ENCODE measurements at regions not wholly inside any gene's neighbourhood (a gene's known extent, or its start where the extent isn't known, plus 50 kb on each side); places are given as distances from the start of the nearest gene placed in this dataset.

DNA sequence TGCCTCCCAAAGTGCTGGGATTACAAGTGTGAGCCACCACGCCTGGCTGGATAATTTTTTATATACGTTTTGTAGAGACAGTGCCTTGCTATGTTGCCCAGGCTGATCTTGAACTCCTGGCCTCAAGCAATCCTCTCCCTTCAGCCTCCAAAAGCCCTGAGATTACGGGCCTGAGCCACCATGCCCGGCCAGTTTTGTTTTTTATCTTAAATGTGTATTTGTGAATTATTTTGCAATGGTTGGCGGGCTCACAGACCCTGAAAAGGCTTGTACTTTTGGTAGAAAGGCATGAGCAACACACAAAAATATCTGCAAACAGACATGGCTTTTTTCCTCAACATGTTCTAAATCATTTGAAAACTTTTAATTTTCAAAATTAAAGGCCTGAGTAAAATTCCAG, 73.4 kb upstream of the TMEM18 start:
- DNase-seq, result no peak

DNA sequence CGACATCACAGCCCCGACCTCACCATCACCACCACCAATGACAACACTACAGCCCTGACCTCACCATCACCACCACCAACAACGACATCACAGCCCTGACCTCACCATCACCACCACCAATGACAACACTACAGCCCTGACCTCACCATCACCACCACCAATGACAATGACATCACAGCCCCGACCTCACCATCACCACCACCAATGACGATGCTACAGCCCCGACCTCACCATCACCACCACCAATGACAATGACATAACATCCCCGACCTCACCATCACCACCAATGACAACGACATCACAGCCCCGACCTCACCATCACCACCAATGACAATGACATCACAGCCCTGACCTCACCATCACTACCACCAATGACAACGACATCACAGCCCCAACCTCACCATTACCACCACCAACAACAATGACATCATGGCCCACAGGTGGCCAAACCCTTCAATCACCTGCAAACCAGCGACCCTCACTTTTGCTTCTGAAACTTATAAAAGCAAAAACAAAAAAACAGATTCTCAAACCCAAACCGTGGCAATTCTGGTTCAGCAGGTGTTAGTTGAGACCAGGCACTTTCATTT, 70.7 kb upstream of the TMEM18 start:
- DNase-seq, result no peak

DNA sequence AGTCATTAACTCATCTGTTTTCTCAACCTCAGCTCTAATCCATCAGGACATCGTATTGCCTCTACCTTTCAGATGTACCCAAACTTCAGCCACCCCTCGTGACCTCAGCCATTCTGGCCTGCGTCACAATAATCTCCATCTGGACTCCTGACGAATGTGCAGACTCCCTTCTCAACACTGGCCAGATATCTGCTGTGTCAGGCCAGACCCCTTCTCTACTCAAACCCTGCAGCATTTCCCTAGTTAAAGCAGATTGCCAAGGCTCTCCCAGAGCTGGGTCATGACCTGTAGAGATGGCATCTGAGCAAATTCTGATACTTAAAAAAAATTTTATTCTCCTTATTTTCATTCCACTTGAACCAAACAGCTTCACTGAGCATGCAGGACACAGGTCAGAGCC, 69.5 kb upstream of the TMEM18 start:
- no peak for DNase-seq

DNA sequence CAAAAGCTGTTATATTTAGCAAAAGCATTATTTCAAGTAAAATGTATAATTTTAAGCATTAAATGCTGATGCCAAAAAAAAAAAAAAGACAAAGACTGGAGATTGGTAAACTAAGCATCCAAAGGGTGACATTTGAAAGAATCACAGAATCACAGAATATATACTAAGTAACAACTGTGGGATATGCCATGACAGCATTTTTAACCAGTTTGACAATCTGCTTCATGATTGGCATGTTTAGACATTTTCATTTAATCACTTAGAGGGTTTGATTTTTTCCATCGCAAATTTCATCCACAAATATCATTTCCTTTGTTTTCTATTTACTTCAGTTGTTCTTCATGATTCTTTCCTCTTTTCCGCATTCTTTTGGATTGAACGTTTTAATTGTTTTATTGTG, 66.9 kb upstream of the TMEM18 start:
- no peak for DNase-seq

DNA sequence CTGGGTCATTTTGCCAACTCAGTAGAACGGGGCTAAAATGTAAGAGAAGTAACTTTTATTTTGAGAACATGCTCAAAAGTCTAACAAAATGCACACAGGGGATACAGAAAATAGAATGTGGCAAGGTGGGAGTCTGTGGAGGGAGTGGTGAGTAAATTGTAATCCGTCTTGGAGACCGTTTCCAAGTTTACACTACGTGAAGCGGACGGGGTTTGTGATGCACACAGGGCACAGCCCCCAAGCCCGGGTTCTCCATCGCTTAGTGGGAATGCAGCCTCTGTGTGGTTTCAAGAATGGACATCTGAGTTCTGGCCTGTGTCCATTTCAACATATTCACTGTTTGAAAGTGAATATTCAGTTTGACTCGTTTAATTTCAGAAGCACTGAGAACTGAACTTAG, 65.0 kb upstream of the TMEM18 start:
- no peak for DNase-seq

DNA sequence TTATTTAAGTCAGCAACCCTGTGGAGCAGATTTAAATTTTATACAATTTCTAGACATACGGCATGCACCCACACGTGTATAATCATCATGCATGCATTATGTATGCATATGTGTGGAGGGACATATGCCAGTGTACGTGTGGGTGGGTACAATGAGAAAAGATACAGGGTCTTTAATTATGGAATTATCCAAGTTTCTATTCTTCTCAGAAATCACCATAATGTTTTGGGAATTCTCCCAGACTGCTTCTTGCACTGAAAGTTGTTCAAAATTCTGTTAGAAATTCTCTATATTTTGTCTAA, 63.9 kb upstream of the TMEM18 start:
- no peak for DNase-seq

DNA sequence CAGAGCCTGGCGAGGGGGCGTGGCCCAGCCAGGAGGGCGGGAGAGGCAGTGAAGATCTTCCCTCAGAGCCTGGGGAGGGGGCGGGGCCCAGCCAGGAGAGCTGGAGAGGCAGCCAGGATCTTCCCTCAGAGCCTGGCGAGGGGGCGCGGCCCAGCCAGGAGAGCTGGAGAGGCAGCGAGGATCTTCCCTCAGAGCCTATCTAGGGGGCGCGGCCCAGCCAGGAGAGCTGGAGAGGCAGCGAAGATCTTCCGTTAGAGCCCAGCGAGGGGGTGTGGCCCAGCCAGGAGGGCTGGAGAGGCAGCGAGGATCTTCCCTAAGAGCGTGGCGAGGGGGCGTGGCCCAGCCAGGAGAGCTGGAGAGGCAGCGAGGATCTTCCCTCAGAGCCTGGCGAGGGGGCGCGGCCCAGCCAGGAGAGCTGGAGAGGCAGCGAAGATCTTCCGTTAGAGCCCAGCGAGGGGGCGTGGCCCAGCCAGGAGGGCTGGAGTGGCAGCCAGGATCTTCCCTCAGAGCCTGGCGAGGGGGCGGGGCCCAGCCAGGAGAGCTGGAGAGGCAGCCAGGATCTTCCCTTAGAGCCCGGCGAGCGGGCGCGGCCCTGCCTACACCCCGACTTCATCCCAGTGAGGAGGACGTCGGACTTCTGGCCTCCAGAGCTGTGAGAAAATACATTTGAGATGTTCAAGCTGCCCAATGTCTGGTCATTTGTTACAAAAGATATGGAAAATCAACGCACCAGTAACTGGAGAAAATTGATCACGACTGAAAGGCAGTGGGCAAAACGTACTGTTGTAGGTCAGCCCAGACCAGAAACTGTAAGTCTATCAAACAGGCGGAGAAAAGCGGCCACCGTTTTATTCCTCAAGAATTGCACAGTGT, 63.4 kb upstream of the TMEM18 start:
- DNase-seq, result peak; percentile 18 to 62

DNA sequence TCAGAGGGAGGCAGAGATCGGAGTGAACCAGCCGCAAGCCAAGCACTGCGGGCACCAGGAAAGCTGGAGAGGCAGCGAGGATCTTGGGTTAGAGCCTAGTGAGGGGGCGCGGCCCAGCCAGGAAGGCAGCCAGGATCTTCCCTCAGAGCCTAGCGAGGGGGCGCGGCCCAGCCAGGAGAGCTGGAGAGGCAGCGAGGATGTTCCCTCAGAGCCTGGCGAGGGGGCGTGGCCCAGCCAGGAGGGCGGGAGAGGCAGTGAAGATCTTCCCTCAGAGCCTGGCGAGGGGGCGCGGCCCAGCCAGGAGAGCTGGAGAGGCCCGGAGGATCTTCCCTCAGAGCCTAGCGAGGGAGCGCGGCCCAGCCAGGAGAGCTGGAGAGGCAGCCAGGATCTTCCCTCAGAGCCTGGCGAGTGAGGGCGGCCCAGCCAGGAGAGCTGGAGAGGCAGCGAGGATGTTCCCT, 62.7 kb upstream of the TMEM18 start:
- peak in 1 of 2 donors; percentile 7 for DNase-seq

DNA sequence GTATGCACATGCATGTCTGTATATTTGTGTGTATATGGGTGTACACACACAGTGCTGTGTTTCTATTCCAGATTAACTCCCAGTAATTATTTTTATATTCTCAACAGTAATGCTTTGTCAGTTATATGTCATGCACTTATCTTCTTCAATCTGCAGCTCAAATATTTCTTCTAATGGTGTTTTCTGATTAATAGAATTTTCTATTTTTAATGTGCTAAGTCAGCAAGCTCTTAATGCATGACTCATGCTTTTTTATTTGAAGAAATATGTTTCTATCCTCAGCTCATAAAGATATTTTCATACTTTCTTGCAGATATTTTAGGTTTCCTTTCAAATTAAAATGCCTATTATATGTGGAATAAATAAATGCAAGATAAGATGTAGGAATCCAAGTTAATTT, 59.7 kb upstream of the TMEM18 start:
- no peak for DNase-seq

DNA sequence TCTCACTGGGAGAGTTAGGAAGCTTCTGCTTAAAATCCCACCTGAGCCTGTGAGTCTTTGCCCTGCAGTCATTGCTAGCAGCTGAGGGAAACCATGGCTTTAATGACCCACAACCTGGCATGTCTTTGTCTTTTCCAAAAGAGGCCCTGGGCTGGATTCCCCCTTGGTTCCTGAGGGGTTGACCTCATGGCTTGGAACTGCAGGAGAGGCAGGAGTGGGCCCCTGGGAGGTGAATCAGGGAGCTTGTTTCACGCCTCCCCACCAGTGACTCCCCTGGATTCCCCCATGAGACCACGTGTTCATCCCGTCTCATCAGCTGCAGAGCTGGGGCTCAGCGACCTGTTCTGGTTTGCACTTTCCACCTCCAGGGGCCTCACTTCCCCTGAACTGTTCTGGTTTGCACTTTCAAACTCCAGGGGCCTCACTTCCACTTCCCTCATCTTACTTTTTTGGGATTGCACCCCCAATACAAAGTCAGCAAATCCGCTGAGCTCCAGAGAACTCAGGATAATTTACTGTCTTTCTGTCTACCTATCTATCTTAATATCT, 58.5 kb upstream of the TMEM18 start:
- no peak for DNase-seq

DNA sequence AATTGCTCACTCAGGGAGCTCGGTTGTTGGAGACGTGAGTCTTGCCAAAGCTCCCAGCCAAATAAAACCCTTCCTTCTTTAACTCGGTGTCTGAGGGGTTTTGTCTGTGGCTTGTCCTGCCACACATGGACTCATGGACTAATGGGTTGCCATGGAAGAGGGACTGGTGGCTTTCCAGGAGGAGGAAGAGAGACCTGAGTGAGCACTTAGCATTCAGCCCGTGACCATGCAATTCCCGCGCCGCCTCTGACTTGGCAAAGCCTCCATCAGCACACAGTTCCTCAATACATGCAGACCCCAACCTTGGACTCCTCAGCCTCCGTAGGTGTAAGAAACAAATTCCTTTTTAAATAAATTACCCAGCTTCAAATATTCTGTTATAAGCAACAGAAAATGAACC, 57.3 kb upstream of the TMEM18 start:
- no peak for DNase-seq

DNA sequence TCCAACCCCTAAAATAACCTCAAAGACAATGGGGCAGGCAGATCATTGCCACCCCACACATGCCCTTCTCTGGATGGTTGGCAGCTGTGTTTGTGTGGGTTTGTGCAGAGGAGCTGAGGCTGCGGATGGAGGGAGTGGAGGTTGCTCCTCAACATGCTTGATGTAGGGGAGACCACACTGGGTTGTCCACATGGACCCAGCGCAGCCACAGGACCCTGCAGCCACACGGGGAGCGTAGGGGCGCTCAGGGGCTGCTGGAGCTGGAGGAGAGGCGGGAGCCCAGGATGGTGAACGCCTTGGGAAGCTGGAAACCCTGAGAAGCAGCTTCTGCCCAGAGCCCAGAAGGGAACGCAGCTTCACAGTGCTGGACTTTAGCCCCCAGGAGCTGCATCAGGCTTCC, 56.3 kb upstream of the TMEM18 start:
- DNase-seq, result no peak

DNA sequence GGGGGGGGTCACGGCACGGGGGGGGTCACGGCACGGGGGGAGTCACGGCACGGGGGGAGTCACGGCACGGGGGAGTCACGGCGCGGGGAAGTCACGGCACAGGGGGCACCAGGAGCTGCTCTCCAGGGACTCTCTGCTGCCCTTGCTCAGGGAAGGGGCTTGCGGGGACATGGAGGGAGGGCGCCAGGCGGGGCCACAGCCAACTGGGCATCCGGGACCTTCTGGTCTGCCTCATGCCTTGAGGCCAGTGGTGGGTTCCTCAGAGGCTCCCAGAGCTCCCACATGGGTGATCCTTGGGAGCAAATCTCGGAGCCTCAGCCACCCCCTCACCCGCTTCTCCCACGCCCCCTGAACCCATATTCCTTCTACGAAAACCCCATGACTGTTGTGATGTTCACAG, 55.8 kb upstream of the TMEM18 start:
- DNase-seq, result no peak

DNA sequence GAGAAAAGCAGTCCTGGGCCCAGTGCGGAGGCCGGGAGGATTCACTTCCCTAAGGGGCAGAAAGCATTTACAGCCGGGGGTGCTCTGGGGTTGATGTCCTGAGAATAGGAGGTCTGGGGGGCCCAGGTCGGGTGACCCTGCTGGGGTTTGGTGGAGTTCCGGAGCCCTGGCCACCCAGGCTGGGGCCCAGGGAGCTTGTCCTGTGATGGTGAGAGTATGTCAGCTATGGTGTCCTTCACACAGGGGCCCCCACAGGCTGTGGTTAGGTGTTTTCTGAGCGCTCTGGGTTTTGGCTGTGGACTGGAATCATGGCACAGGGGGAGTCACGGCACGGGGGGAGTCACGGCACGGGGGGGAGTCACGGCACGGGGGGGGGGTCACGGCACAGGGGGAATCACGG, 54.5 kb upstream of the TMEM18 start:
- DNase-seq, result no peak

DNA sequence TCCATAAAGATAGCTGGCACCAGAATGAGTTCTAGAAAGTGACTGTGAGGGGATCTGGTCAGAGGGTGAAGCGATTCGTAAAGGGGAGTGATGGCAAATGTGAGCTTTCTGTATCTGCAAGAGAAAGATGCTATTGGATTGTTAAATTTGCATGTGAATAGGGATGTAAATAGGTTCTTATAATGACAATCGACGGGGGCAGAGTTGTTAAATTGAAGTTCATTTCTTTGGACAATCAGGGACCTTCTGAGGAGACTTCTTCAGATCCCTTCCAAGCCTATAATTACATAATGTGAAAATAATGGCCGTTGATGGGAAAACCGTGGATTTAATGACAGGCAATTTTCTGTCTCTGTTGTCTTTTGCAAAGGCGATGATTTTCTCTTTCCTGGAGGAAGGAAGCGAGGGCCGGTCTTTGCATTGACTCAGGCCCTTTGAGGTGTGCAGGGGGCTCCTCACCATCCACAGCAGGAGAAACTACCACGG, 52.2 kb upstream of the TMEM18 start:
- DNase-seq, result no peak

DNA sequence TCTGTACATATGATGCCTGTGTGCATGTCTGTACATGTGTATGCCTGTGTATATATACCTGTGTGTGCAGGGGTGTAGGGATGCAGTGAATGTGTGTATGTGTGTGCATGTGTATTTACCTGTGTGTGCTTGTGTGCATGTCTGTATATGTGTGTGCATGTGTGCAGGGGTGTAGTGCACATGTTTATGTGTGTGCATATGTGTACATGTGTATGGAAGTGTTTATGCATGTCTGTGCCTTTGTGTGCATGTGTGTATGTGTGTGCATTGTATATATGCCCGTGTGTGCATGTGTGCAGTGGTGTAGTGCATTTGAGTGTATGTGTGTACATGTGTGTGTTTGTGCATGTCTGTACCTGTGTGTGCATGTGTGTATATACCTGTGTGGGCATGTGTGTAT, 51.0 kb upstream of the TMEM18 start:
- DNase-seq, result no peak

DNA sequence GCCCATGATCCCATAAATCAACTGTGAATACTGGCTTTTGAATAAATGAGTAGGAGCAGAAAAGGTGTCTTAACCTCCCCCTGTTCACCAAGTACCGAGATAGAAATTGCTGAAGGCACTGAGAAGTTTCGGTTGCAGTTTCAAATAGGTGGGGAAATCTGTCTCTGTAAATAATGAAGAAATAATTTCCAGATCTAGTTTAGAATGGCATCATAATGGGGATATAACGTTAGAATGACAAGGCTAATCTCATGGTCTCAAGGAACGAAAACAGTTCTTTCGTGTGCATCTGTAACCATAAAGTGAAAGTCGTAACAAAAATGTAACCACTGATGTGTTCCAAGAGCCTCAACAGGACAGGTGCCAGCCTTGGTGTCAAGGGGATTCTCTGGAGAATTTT, 49.9 kb upstream of the TMEM18 start:
- DNase-seq, result no peak
